Kidney (tissue), 13 donors: ENCODE measurements at regions not wholly inside any gene's neighbourhood (a gene's known extent, or its start where the extent isn't known, plus 50 kb on each side); places are given as distances from the start of the nearest gene placed in this dataset.

Source experiments
- DNase-seq, 5 donors: peaks; one replicate each; pipeline ENCODE4 v3.0.0-alpha.2; 2013 to 2020
- FAIRE-seq: peaks from 2 replicates; lab custom pipeline; 2012; peaks lifted over from hg19 to GRCh38; lab: Jason Lieb, UNC
- H3K27ac ChIP-seq, 2 donors: one replicate each; pipeline ENCODE4 v1.7.0; 2013; ENCODE audit warnings: low read depth in 2 of 2, low read length in 2 of 2, inconsistent platforms in 1 of 2
- H3K27me3 ChIP-seq: one replicate; pipeline ENCODE4 v1.7.1; 2013; ENCODE audit warnings: low read length, inconsistent platforms; ENCODE audit not compliant: control insufficient read depth, insufficient read depth
- H3K36me3 ChIP-seq, 3 donors: one replicate each; pipeline versions ENCODE4 v1.7.0 to v1.7.1; 2013; ENCODE audit warnings: low read length in 3 of 3, control low read depth in 1 of 3, inconsistent platforms in 1 of 3; ENCODE audit not compliant: insufficient read depth in 3 of 3, control insufficient read depth in 2 of 3
- H3K4me1 ChIP-seq, 3 donors: one replicate each; pipeline versions ENCODE4 v1.7.0 to v1.7.1; 2013; ENCODE audit warnings: low read length in 3 of 3, inconsistent platforms in 1 of 3, low read depth in 1 of 3; ENCODE audit not compliant: control insufficient read depth in 2 of 3, insufficient read depth in 2 of 3
- H3K4me3 ChIP-seq, 3 donors: one replicate each; pipeline versions ENCODE4 v1.7.0 to v1.8.1; 2013; ENCODE audit warnings: low read length in 3 of 3, control low read depth in 1 of 3, inconsistent platforms in 1 of 3
- H3K9ac ChIP-seq, 3 donors: one replicate each; pipeline versions ENCODE4 v1.7.0 to v1.7.1; 2013; ENCODE audit warnings: low read length in 3 of 3, control low read depth in 1 of 3, inconsistent platforms in 1 of 3
- H3K9me3 ChIP-seq, 3 donors: one replicate each; pipeline versions ENCODE4 v1.7.0 to v1.7.1; 2013; ENCODE audit warnings: low read length in 3 of 3, control low read depth in 1 of 3, inconsistent platforms in 1 of 3; ENCODE audit not compliant: control insufficient read depth in 2 of 3, insufficient read depth in 1 of 3
- intact Hi-C: fragments of 100-400 bp; cut with DNase I; formaldehyde crosslinking; loops from one replicate; pipeline ENCODE4 v1.11.1; 2022
- TF ChIP-seq, protein P1 (sequence below): IDR thresholded peaks from 3 replicates; pipeline ENCODE4 v1.5.1; 2012; ENCODE audit warnings: mild to moderate bottlenecking, moderate library complexity, borderline replicate concordance; ENCODE audit not compliant: insufficient read depth; ENCODE audit errors: extremely low read depth
- donor health status: control.
- donor health status: control.
- donor health status: control.
- donor health status: control.
- donor health status: control.
- donor health status: DM: yes; HTN: yes; CAD: no.
- donor health status: Normal renal cell carcinoma (clear cell type).

DNA sequence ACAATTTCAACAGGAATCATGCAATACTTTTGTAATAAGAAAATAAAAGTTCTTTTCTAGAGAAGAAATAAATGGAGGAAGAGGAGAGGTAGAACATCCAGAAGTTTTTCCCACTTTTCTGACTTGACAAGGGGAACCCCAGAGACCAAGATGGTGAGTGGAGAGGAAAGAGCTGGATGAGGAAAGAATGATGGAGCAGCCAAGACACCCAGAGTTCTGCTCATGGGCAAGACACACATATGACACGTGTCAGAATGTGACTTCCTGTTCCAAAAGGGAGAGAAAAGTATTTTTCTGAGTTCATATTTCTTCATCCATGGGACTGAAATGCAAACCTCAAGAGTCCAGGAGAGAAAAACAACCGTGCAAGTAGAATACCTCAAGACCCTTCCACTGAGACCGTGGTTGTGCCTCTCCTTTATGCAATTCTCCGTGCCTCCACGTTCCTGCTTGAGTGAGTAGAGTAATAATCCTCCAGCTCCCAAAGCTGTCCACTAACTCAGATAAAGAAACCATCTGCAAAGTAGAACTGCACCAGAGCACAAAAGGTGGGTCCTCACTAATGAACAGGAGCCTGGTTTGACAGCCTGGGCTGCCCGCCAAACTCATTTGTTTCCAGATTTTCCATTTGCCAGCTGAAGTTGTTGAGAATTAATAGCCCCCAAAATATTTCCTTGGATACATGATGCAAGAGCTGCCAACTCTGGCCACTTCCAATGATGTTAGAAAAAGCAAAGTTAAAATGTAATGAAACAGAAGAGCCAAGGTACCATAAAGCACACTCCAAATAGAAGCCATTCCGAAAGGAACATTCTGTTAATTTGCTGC is 272.6 kb upstream of the IGF1R start:
- Histone ChIP-seq H3K9me3 (no peaks in the 10 kb centered on the region), H3K4me3 (no peak overlapping the region), H3K27ac (no peak overlapping the region), H3K9ac (no peak overlapping the region), H3K27me3 (no peaks in the 10 kb centered on the region), H3K36me3 (no peaks in the 10 kb centered on the region), H3K4me1 (no peaks in the 10 kb centered on the region)
- FAIRE-seq (no peak), DNase-seq (peak in 1 of 5 donors; percentile 48)
- intact Hi-C loops, result no loop called here
- TF ChIP-seq, protein P1, sequence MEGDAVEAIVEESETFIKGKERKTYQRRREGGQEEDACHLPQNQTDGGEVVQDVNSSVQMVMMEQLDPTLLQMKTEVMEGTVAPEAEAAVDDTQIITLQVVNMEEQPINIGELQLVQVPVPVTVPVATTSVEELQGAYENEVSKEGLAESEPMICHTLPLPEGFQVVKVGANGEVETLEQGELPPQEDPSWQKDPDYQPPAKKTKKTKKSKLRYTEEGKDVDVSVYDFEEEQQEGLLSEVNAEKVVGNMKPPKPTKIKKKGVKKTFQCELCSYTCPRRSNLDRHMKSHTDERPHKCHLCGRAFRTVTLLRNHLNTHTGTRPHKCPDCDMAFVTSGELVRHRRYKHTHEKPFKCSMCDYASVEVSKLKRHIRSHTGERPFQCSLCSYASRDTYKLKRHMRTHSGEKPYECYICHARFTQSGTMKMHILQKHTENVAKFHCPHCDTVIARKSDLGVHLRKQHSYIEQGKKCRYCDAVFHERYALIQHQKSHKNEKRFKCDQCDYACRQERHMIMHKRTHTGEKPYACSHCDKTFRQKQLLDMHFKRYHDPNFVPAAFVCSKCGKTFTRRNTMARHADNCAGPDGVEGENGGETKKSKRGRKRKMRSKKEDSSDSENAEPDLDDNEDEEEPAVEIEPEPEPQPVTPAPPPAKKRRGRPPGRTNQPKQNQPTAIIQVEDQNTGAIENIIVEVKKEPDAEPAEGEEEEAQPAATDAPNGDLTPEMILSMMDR, result no peak

DNA sequence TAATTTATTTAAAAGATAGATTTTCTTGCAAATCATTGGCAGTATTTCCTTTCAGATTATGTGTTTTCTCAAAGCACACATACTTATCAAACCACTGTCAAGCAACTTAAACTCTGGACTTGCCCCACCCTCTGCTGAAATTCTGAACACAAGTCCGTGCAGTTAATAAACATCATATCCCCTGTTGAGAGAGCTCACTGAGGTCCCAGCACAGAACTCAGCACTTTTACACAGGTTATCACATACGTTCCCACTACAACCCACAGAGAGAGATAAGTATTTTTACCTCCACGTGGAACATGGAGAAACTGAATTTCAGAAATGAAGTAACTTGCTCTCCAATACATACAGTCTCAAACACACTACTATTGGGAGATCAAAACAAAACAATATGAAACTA is 267.6 kb upstream of the IGF1R start:
- no peak overlapping the region for H3K9ac ChIP-seq
- H3K4me3 ChIP-seq, result no peak overlapping the region
- FAIRE-seq (no peak), DNase-seq (no peak)
- TF ChIP-seq, protein P1, result no peak
- no peaks in the 10 kb centered on the region for H3K9me3 ChIP-seq
- intact Hi-C loops, result no loop called here
- H3K4me1 ChIP-seq, result no peaks in the 10 kb centered on the region
- H3K27me3 ChIP-seq, result no peaks in the 10 kb centered on the region
- no peaks in the 10 kb centered on the region for H3K36me3 ChIP-seq
- H3K27ac ChIP-seq, result no peak overlapping the region

DNA sequence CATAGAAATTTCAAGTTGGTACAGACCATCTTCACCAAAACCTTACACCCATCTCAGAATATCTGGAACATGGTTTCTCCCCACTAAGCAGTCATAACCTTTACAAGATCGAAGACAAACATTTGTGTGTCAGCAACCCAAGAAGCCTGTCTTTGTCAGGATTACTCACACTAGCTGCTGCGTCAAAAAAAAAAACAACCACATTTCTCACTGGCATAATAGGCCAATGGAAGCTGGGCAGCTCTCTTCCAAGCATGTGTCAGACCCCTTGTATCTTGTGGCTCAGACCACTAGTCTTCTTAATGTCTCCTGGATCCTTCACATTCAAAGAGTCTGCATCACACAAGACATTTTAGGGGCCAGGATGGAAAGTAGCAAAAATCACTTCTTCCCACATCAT is 266.9 kb upstream of the IGF1R start:
- intact Hi-C loops, result no loop called here
- Histone ChIP-seq H3K4me1 (no peaks in the 10 kb centered on the region), H3K27ac (no peak overlapping the region), H3K9ac (no peak overlapping the region), H3K27me3 (no peaks in the 10 kb centered on the region), H3K36me3 (no peaks in the 10 kb centered on the region), H3K4me3 (no peak overlapping the region), H3K9me3 (no peaks in the 10 kb centered on the region)
- FAIRE-seq (no peak), DNase-seq (no peak)
- TF ChIP-seq, protein P1, result no peak

DNA sequence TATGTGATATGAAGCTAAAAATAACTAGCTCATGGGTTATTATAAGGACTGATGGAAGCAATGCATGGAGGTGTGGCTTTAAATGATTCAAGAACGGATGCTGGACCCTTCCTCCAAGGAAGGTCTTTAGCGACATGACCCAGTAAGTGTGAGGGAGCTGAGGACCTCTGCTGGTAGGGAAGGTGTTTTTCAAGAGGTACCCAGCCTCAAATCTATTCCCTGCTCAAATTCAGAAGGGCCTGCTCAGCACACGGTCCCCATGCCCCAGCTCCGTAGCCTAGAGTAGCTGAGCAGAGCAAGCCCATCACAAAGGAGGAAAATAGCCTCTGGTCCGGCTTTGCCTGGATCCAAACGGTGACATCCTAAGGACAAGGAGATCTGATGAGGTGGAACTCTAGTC is 266.2 kb upstream of the IGF1R start:
- H3K4me3 ChIP-seq, result no peak overlapping the region
- TF ChIP-seq, protein P1, result no peak
- no peaks in the 10 kb centered on the region for H3K36me3 ChIP-seq
- FAIRE-seq, result no peak
- H3K27me3 ChIP-seq, result no peaks in the 10 kb centered on the region
- H3K4me1 ChIP-seq, result no peaks in the 10 kb centered on the region
- H3K9ac ChIP-seq, result no peak overlapping the region
- no peak overlapping the region for H3K27ac ChIP-seq
- DNase-seq, result no peak
- intact Hi-C loops, result no loop called here
- H3K9me3 ChIP-seq, result no peaks in the 10 kb centered on the region
